ENCODE measurements at regions not wholly inside any gene's neighbourhood (a gene's known extent, or its start where the extent isn't known, plus 50 kb on each side); places are given as distances from the start of the nearest gene placed in this dataset.
"Not testable (repeated sequence)": the region's sequence is repeated elsewhere in the genome, so short reads cannot be mapped to it uniquely, and the experiment has no call there.

DNA sequence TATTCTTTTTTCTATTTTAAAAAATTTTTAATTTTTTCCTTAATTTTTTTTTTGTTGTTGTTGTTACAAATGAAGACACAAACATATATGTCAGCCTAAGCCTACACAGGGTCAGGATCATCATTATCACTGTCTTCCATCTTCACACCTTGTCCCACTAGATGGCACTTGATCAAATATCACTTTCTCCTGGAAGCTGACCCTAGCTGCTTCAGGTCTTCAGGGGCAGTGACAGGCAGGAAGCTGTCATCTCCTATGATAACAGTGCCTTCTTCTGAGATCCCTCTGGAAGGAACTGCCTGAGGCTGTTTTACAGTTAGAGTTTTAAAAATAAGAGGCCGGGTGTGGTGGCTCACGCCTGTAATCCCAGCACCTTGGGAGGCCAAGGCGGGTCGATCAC is 70.2 kb upstream of the EEF1E1 start:
- Histone ChIP-seq H3K36me3 (ENCODE audit: control insufficient read depth in 5 of 5, insufficient read depth in 5 of 5, low read length in 5 of 5) (no peaks in the 10 kb centered on the region), H3K4me1 (ENCODE audit: control insufficient read depth in 5 of 5, insufficient read depth in 5 of 5, low read length in 5 of 5) (no peaks in the 10 kb centered on the region), H3K9ac (ENCODE audit: low read length in 5 of 5) (no peak overlapping the region), H3K27ac (ENCODE audit: low read depth, low read length) (no peak overlapping the region), H3K4me3 (ENCODE audit: low read depth in 1 of 5, low read length in 5 of 5) (no peak overlapping the region), H3K27me3 (ENCODE audit: control insufficient read depth in 5 of 5, insufficient read depth in 4 of 5, low read length in 5 of 5) (no peaks in the 10 kb centered on the region), H3K9me3 (ENCODE audit: control insufficient read depth in 5 of 5, low read length in 5 of 5) (no peaks in the 10 kb centered on the region)

- Histone ChIP-seq H3K4me3 (ENCODE audit: low read depth in 1 of 5, low read length in 5 of 5) (no peak overlapping the region), H3K9me3 (ENCODE audit: control insufficient read depth in 5 of 5, low read length in 5 of 5) (no peaks in the 10 kb centered on the region), H3K36me3 (ENCODE audit: control insufficient read depth in 5 of 5, insufficient read depth in 5 of 5, low read length in 5 of 5) (no peaks in the 10 kb centered on the region), H3K27ac (ENCODE audit: low read depth, low read length) (no peak overlapping the region), H3K9ac (ENCODE audit: low read length in 5 of 5) (no peak overlapping the region), H3K4me1 (ENCODE audit: control insufficient read depth in 5 of 5, insufficient read depth in 5 of 5, low read length in 5 of 5) (no peaks in the 10 kb centered on the region), H3K27me3 (ENCODE audit: control insufficient read depth in 5 of 5, insufficient read depth in 4 of 5, low read length in 5 of 5) (no peaks in the 10 kb centered on the region)
Observed at GRCh38 chr6:8170754-8171153, 68.4 kb upstream of the EEF1E1 start.

DNA sequence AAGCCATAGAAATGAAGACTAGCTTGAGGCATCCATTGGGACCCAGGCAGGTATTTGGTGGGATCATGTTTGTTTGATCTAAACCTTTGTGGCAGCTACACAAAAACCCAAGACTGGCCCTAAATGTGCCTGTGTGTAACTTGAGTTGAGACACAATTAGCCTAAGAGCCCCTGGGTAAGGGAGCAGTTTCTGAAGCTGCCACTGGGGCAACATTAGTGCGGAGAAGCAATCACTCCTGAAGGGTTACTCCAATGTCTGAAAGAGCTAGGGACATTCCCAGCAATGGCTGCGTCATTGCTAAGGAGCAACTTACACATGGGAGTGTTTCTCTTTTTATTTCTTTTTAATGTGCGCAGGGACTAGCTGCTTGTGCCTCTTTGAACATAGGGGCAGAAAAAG is 67.9 kb upstream of the EEF1E1 start:
- H3K9me3 ChIP-seq (ENCODE audit: control insufficient read depth in 5 of 5, low read length in 5 of 5) = no peaks in the 10 kb centered on the region
- no peak overlapping the region for H3K27ac ChIP-seq (ENCODE audit: low read depth, low read length)
- no peaks in the 10 kb centered on the region for H3K36me3 ChIP-seq (ENCODE audit: control insufficient read depth in 5 of 5, insufficient read depth in 5 of 5, low read length in 5 of 5)
- H3K4me1 ChIP-seq (ENCODE audit: control insufficient read depth in 5 of 5, insufficient read depth in 5 of 5, low read length in 5 of 5) = no peaks in the 10 kb centered on the region
- no peak overlapping the region for H3K9ac ChIP-seq (ENCODE audit: low read length in 5 of 5)
- H3K27me3 ChIP-seq (ENCODE audit: control insufficient read depth in 5 of 5, insufficient read depth in 4 of 5, low read length in 5 of 5) = no peaks in the 10 kb centered on the region
- no peak overlapping the region for H3K4me3 ChIP-seq (ENCODE audit: low read depth in 1 of 5, low read length in 5 of 5)

GRCh38 chr6:8166156-8166555 is 63.8 kb upstream of the EEF1E1 start:
- Histone ChIP-seq H3K36me3 (ENCODE audit: control insufficient read depth in 5 of 5, insufficient read depth in 5 of 5, low read length in 5 of 5) (no peaks in the 10 kb centered on the region), H3K27me3 (ENCODE audit: control insufficient read depth in 5 of 5, insufficient read depth in 4 of 5, low read length in 5 of 5) (no peaks in the 10 kb centered on the region), H3K4me1 (ENCODE audit: control insufficient read depth in 5 of 5, insufficient read depth in 5 of 5, low read length in 5 of 5) (no peaks in the 10 kb centered on the region), H3K27ac (ENCODE audit: low read depth, low read length) (no peak overlapping the region), H3K9ac (ENCODE audit: low read length in 5 of 5) (no peak overlapping the region), H3K4me3 (ENCODE audit: low read depth in 1 of 5, low read length in 5 of 5) (no peak overlapping the region), H3K9me3 (ENCODE audit: control insufficient read depth in 5 of 5, low read length in 5 of 5) (no peaks in the 10 kb centered on the region)

DNA sequence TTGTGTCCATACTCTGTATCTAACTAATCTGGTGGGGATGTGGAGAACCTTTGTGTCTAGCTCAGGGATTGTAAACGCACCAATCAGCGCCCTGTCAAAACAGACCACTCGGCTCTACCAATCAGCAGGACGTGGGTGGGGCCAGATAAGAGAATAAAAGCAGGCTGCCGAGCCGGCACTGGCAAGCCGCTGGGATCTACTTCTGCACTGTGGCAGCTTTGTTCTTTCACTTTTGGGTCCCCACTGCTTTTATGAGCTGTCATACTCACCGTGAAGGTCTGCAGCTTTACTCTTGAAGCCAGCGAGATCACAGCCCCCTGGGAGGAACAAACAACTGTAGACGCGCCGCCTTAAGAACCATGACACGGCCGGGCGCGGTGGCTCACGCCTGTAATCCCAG is 62.7 kb upstream of the EEF1E1 start:
- H3K9ac ChIP-seq (ENCODE audit: low read length in 5 of 5); H3K36me3 ChIP-seq (ENCODE audit: control insufficient read depth in 5 of 5, insufficient read depth in 5 of 5, low read length in 5 of 5); H3K9me3 ChIP-seq (ENCODE audit: control insufficient read depth in 5 of 5, low read length in 5 of 5); H3K27ac ChIP-seq (ENCODE audit: low read depth, low read length); H3K4me1 ChIP-seq (ENCODE audit: control insufficient read depth in 5 of 5, insufficient read depth in 5 of 5, low read length in 5 of 5); H3K27me3 ChIP-seq (ENCODE audit: control insufficient read depth in 5 of 5, insufficient read depth in 4 of 5, low read length in 5 of 5); H3K4me3 ChIP-seq (ENCODE audit: low read depth in 1 of 5, low read length in 5 of 5): not testable (repeated sequence)

GRCh38 chr6:8164281-8164680 is 61.9 kb upstream of the EEF1E1 start:
- not testable (repeated sequence) for H3K27me3 ChIP-seq (ENCODE audit: control insufficient read depth in 5 of 5, insufficient read depth in 4 of 5, low read length in 5 of 5); H3K9ac ChIP-seq (ENCODE audit: low read length in 5 of 5); H3K27ac ChIP-seq (ENCODE audit: low read depth, low read length); H3K4me1 ChIP-seq (ENCODE audit: control insufficient read depth in 5 of 5, insufficient read depth in 5 of 5, low read length in 5 of 5); H3K9me3 ChIP-seq (ENCODE audit: control insufficient read depth in 5 of 5, low read length in 5 of 5); H3K4me3 ChIP-seq (ENCODE audit: low read depth in 1 of 5, low read length in 5 of 5); H3K36me3 ChIP-seq (ENCODE audit: control insufficient read depth in 5 of 5, insufficient read depth in 5 of 5, low read length in 5 of 5)

DNA sequence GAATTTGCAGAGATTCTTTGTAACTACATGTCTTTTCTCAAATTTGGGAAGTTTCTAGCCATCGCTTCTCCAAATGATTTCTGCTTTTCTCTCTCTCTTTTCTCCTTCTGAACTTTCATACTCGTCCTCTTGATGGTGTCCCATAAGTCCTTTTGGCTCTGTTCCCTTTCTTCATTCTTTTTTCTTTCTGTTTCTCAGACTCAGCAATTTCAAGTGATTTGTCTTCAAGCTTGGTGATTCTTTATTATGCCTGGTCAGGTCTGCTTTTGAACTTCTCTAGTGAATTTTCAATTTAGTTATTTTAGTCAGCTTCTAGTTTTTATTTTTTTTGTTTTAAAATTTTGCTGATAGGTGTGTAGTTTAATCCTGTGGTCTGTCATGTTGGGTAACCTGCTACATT is 57.6 kb upstream of the EEF1E1 start:
- no peaks in the 10 kb centered on the region for H3K4me1 ChIP-seq (ENCODE audit: control insufficient read depth in 5 of 5, insufficient read depth in 5 of 5, low read length in 5 of 5)
- no peaks in the 10 kb centered on the region for H3K36me3 ChIP-seq (ENCODE audit: control insufficient read depth in 5 of 5, insufficient read depth in 5 of 5, low read length in 5 of 5)
- no peak overlapping the region for H3K9ac ChIP-seq (ENCODE audit: low read length in 5 of 5)
- H3K27me3 ChIP-seq (ENCODE audit: control insufficient read depth in 5 of 5, insufficient read depth in 4 of 5, low read length in 5 of 5) = no peaks in the 10 kb centered on the region
- H3K9me3 ChIP-seq (ENCODE audit: control insufficient read depth in 5 of 5, low read length in 5 of 5) = peaks cover 0 to 3% (median 0%) of the 10 kb centered on the region in 5 donors
- H3K27ac ChIP-seq (ENCODE audit: low read depth, low read length) = no peak overlapping the region
- no peak overlapping the region for H3K4me3 ChIP-seq (ENCODE audit: low read depth in 1 of 5, low read length in 5 of 5)

GRCh38 chr6:8157839-8158238 is 55.5 kb upstream of the EEF1E1 start:
- no peaks in the 10 kb centered on the region for H3K4me1 ChIP-seq (ENCODE audit: control insufficient read depth in 5 of 5, insufficient read depth in 5 of 5, low read length in 5 of 5)
- H3K36me3 ChIP-seq (ENCODE audit: control insufficient read depth in 5 of 5, insufficient read depth in 5 of 5, low read length in 5 of 5) = no peaks in the 10 kb centered on the region
- peaks cover 0 to 4% (median 0%) of the 10 kb centered on the region in 5 donors for H3K27me3 ChIP-seq (ENCODE audit: control insufficient read depth in 5 of 5, insufficient read depth in 4 of 5, low read length in 5 of 5)
- no peak overlapping the region for H3K27ac ChIP-seq (ENCODE audit: low read depth, low read length)
- H3K9me3 ChIP-seq (ENCODE audit: control insufficient read depth in 5 of 5, low read length in 5 of 5) = peaks cover 0 to 3% (median 0%) of the 10 kb centered on the region in 5 donors
- H3K4me3 ChIP-seq (ENCODE audit: low read depth in 1 of 5, low read length in 5 of 5) = no peak overlapping the region
- no peak overlapping the region for H3K9ac ChIP-seq (ENCODE audit: low read length in 5 of 5)

- H3K27ac ChIP-seq (ENCODE audit: low read depth, low read length) = no peak overlapping the region
- no peak overlapping the region for H3K4me3 ChIP-seq (ENCODE audit: low read depth in 1 of 5, low read length in 5 of 5)
- H3K9ac ChIP-seq (ENCODE audit: low read length in 5 of 5) = no peak overlapping the region
- no peaks in the 10 kb centered on the region for H3K4me1 ChIP-seq (ENCODE audit: control insufficient read depth in 5 of 5, insufficient read depth in 5 of 5, low read length in 5 of 5)
- no peaks in the 10 kb centered on the region for H3K36me3 ChIP-seq (ENCODE audit: control insufficient read depth in 5 of 5, insufficient read depth in 5 of 5, low read length in 5 of 5)
- H3K27me3 ChIP-seq (ENCODE audit: control insufficient read depth in 5 of 5, insufficient read depth in 4 of 5, low read length in 5 of 5) = peaks cover 0 to 4% (median 0%) of the 10 kb centered on the region in 5 donors
- H3K9me3 ChIP-seq (ENCODE audit: control insufficient read depth in 5 of 5, low read length in 5 of 5) = peaks cover 0 to 3% (median 0%) of the 10 kb centered on the region in 5 donors
Observed at GRCh38 chr6:8155259-8156012, 53.1 kb upstream of the EEF1E1 start.
